ENCODE measurements at regions not wholly inside any gene's neighbourhood (a gene's known extent, or its start where the extent isn't known, plus 50 kb on each side); places are given as distances from the start of the nearest gene placed in this dataset.

GRCh38 chr11:29916040-29916439 is 100.8 kb downstream of the KCNA4 start:
- TF ChIP-seq CTCF (IDR thresholded peaks at IDR 0.05; ENCODE audit: insufficient read depth, low read length, poor library complexity, severe bottlenecking), result no peak
- DNase-seq (ENCODE audit: extremely low read depth, insufficient read length), result no peak
- H3K36me3 ChIP-seq (ENCODE audit: control insufficient read depth, insufficient read depth, low read length), result no peaks in the 10 kb centered on the region
- no peaks in the 10 kb centered on the region for H3K27me3 ChIP-seq (replicated peaks; ENCODE audit: control insufficient read depth, insufficient read depth, low read length)
- no peak overlapping the region for H3K4me3 ChIP-seq (replicated peaks; ENCODE audit: low read depth, low read length)

GRCh38 chr11:29914203-29914930 is 102.5 kb downstream of the KCNA4 start:
- no peak for DNase-seq (ENCODE audit: extremely low read depth, insufficient read length)
- Histone ChIP-seq H3K27me3 (replicated peaks; ENCODE audit: control insufficient read depth, insufficient read depth, low read length) (no peaks in the 10 kb centered on the region), H3K4me3 (replicated peaks; ENCODE audit: low read depth, low read length) (no peak overlapping the region), H3K36me3 (ENCODE audit: control insufficient read depth, insufficient read depth, low read length) (no peaks in the 10 kb centered on the region)
- no peak for TF ChIP-seq CTCF (IDR thresholded peaks at IDR 0.05; ENCODE audit: insufficient read depth, low read length, poor library complexity, severe bottlenecking)

- DNase-seq (ENCODE audit: extremely low read depth, insufficient read length), result no peak
- Histone ChIP-seq H3K27me3 (replicated peaks; ENCODE audit: control insufficient read depth, insufficient read depth, low read length) (no peaks in the 10 kb centered on the region), H3K36me3 (ENCODE audit: control insufficient read depth, insufficient read depth, low read length) (no peaks in the 10 kb centered on the region), H3K4me3 (replicated peaks; ENCODE audit: low read depth, low read length) (no peak overlapping the region)
- no peak for TF ChIP-seq CTCF (IDR thresholded peaks at IDR 0.05; ENCODE audit: insufficient read depth, low read length, poor library complexity, severe bottlenecking)
Measured at GRCh38 chr11:29913352-29913751, 103.5 kb downstream of the KCNA4 start.

- H3K36me3 ChIP-seq (ENCODE audit: control insufficient read depth, insufficient read depth, low read length), result no peaks in the 10 kb centered on the region
- no peak overlapping the region for H3K4me3 ChIP-seq (replicated peaks; ENCODE audit: low read depth, low read length)
- DNase-seq (ENCODE audit: extremely low read depth, insufficient read length), result no peak
- no peaks in the 10 kb centered on the region for H3K27me3 ChIP-seq (replicated peaks; ENCODE audit: control insufficient read depth, insufficient read depth, low read length)
- TF ChIP-seq CTCF (IDR thresholded peaks at IDR 0.05; ENCODE audit: insufficient read depth, low read length, poor library complexity, severe bottlenecking), result no peak
Measured at GRCh38 chr11:29900382-29900781, 116.4 kb downstream of the KCNA4 start.

- no peak for TF ChIP-seq CTCF (IDR thresholded peaks at IDR 0.05; ENCODE audit: insufficient read depth, low read length, poor library complexity, severe bottlenecking)
- Histone ChIP-seq H3K4me3 (replicated peaks; ENCODE audit: low read depth, low read length) (no peak overlapping the region), H3K27me3 (replicated peaks; ENCODE audit: control insufficient read depth, insufficient read depth, low read length) (no peaks in the 10 kb centered on the region), H3K36me3 (ENCODE audit: control insufficient read depth, insufficient read depth, low read length) (no peaks in the 10 kb centered on the region)
- no peak for DNase-seq (ENCODE audit: extremely low read depth, insufficient read length)
Measured at GRCh38 chr11:29879560-29879959, 137.3 kb downstream of the KCNA4 start.

GRCh38 chr11:29876192-29876591 is 140.6 kb downstream of the KCNA4 start:
- DNase-seq (ENCODE audit: extremely low read depth, insufficient read length), result no peak
- no peak overlapping the region for H3K4me3 ChIP-seq (replicated peaks; ENCODE audit: low read depth, low read length)
- TF ChIP-seq CTCF (IDR thresholded peaks at IDR 0.05; ENCODE audit: insufficient read depth, low read length, poor library complexity, severe bottlenecking), result no peak
- H3K36me3 ChIP-seq (ENCODE audit: control insufficient read depth, insufficient read depth, low read length), result no peaks in the 10 kb centered on the region
- no peaks in the 10 kb centered on the region for H3K27me3 ChIP-seq (replicated peaks; ENCODE audit: control insufficient read depth, insufficient read depth, low read length)
